Parathyroid adenoma (tissue), 2 donors: ENCODE measurements at regions not wholly inside any gene's neighbourhood (a gene's known extent, or its start where the extent isn't known, plus 50 kb on each side); places are given as distances from the start of the nearest gene placed in this dataset.

ENCODE experiments used
- H2AFZ ChIP-seq: fragments of 300-600 bp; sonication (generic); one replicate; pipeline ENCODE4 v1.7.0; 2017; ENCODE audit warnings: antibody characterized with exemption, mild to moderate bottlenecking
- H3K27ac ChIP-seq: fragments of 300-600 bp; sonication (generic); one replicate; pipeline ENCODE4 v1.7.0; 2017
- H3K27me3 ChIP-seq: fragments of 300-600 bp; sonication (generic); one replicate; pipeline ENCODE4 v1.7.0; 2017; ENCODE audit warnings: low read length; ENCODE audit not compliant: control insufficient read depth, insufficient read depth
- H3K36me3 ChIP-seq: fragments of 300-600 bp; sonication (generic); one replicate; pipeline ENCODE4 v1.7.0; 2017; ENCODE audit warnings: low read length; ENCODE audit not compliant: control insufficient read depth, insufficient read depth
- H3K4me1 ChIP-seq: fragments of 300-600 bp; sonication (generic); one replicate; pipeline ENCODE4 v1.7.0; 2017; ENCODE audit warnings: control low read depth
- H3K4me2 ChIP-seq: fragments of 300-600 bp; sonication (generic); one replicate; pipeline ENCODE4 v1.7.0; 2017; ENCODE audit warnings: low read length
- H3K4me3 ChIP-seq: fragments of 300-600 bp; sonication (generic); one replicate; pipeline ENCODE4 v1.7.0; 2017; ENCODE audit warnings: low read depth, low read length
- H3K79me2 ChIP-seq: fragments of 300-600 bp; sonication (generic); one replicate; pipeline ENCODE4 v1.7.0; 2017; ENCODE audit warnings: control low read depth
- H3K9ac ChIP-seq: fragments of 300-600 bp; sonication (generic); one replicate; pipeline ENCODE4 v1.7.0; 2017; ENCODE audit warnings: mild to moderate bottlenecking
- H3K9me3 ChIP-seq: fragments of 300-600 bp; sonication (generic); one replicate; pipeline ENCODE4 v1.7.0; 2017; ENCODE audit warnings: low read length; ENCODE audit not compliant: control insufficient read depth
- CTCF ChIP-seq: fragments of 300-600 bp; sonication (generic); IDR thresholded peaks from one replicate; pipeline ENCODE4 v1.7.0; 2017; ENCODE audit warnings: antibody characterized with exemption, mild to moderate bottlenecking
- donor health status: primary hyperparathyroidism.

GRCh38 chr4:53676402-53676871 lies 85.2 kb upstream of the LNX1 start:
- H3K27ac ChIP-seq, result peak overlapping the region; percentile 56
- no peaks in the 10 kb centered on the region for H3K27me3 ChIP-seq
- H3K36me3 ChIP-seq, result no peaks in the 10 kb centered on the region
- H2AFZ ChIP-seq, result no peak overlapping the region
- no peaks in the 10 kb centered on the region for H3K79me2 ChIP-seq
- H3K4me2 ChIP-seq, result no peak overlapping the region
- H3K9me3 ChIP-seq, result no peaks in the 10 kb centered on the region
- no peaks in the 10 kb centered on the region for H3K4me1 ChIP-seq
- no peak overlapping the region for H3K9ac ChIP-seq
- TF ChIP-seq CTCF, result no peak
- no peak overlapping the region for H3K4me3 ChIP-seq

GRCh38 chr4:53674903-53675302 lies 83.6 kb upstream of the LNX1 start:
- Histone ChIP-seq H3K9ac (no peak overlapping the region), H3K9me3 (no peaks in the 10 kb centered on the region), H3K4me2 (no peak overlapping the region), H3K27ac (no peak overlapping the region), H2AFZ (no peak overlapping the region), H3K4me3 (no peak overlapping the region), H3K36me3 (no peaks in the 10 kb centered on the region), H3K4me1 (no peaks in the 10 kb centered on the region), H3K27me3 (no peaks in the 10 kb centered on the region), H3K79me2 (no peaks in the 10 kb centered on the region)
- TF ChIP-seq CTCF, result no peak

- no peaks in the 10 kb centered on the region for H3K4me1 ChIP-seq
- H3K36me3 ChIP-seq, result no peaks in the 10 kb centered on the region
- TF ChIP-seq CTCF, result no peak
- no peak overlapping the region for H3K9ac ChIP-seq
- H3K4me3 ChIP-seq, result no peak overlapping the region
- no peaks in the 10 kb centered on the region for H3K79me2 ChIP-seq
- H3K27ac ChIP-seq, result no peak overlapping the region
- H2AFZ ChIP-seq, result no peak overlapping the region
- H3K4me2 ChIP-seq, result no peak overlapping the region
- no peaks in the 10 kb centered on the region for H3K27me3 ChIP-seq
- H3K9me3 ChIP-seq, result no peaks in the 10 kb centered on the region
Measured at GRCh38 chr4:53672873-53673272, 81.6 kb upstream of the LNX1 start.

- Histone ChIP-seq H3K4me1 (no peaks in the 10 kb centered on the region), H3K27ac (no peak overlapping the region), H3K79me2 (no peaks in the 10 kb centered on the region), H2AFZ (no peak overlapping the region), H3K27me3 (no peaks in the 10 kb centered on the region), H3K36me3 (no peaks in the 10 kb centered on the region), H3K4me3 (no peak overlapping the region), H3K9me3 (no peaks in the 10 kb centered on the region), H3K9ac (no peak overlapping the region), H3K4me2 (no peak overlapping the region)
- no peak for TF ChIP-seq CTCF
Measured at GRCh38 chr4:53671757-53672156, 80.5 kb upstream of the LNX1 start.

GRCh38 chr4:53659737-53660136 lies 68.5 kb upstream of the LNX1 start:
- H3K9ac ChIP-seq, result no peak overlapping the region
- no peaks in the 10 kb centered on the region for H3K9me3 ChIP-seq
- no peak overlapping the region for H3K4me3 ChIP-seq
- no peaks in the 10 kb centered on the region for H3K79me2 ChIP-seq
- H3K27me3 ChIP-seq, result no peaks in the 10 kb centered on the region
- H3K27ac ChIP-seq, result no peak overlapping the region
- H3K4me1 ChIP-seq, result no peaks in the 10 kb centered on the region
- no peak overlapping the region for H3K4me2 ChIP-seq
- no peak overlapping the region for H2AFZ ChIP-seq
- no peak for TF ChIP-seq CTCF
- H3K36me3 ChIP-seq, result no peaks in the 10 kb centered on the region
